Lower lobe of right lung (tissue), 2 donors: ENCODE measurements at regions not wholly inside any gene's neighbourhood (a gene's known extent, or its start where the extent isn't known, plus 50 kb on each side); places are given as distances from the start of the nearest gene placed in this dataset.
"Not testable (repeated sequence)": the region's sequence is repeated elsewhere in the genome, so short reads cannot be mapped to it uniquely, and the experiment has no call there.

ENCODE experiments used
- ATAC-seq, 2 donors: fragments of 200-7000 bp; cut with Tn5 transposase; one replicate each; pipeline ENCODE4 v1.9.1; 2020 to 2022; ENCODE audit warnings: mild to moderate bottlenecking in 2 of 2, moderate library complexity in 2 of 2
- DNase-seq: peaks from one replicate; pipeline ENCODE4 v3.0.0-alpha.2; 2020
- H3K27ac ChIP-seq: fragments of 200-600 bp; one replicate; pipeline ENCODE4 v1.8.0; 2022
- H3K27me3 ChIP-seq: fragments of 200-600 bp; one replicate; pipeline ENCODE4 v1.8.0; 2022; ENCODE audit warnings: low read depth
- H3K36me3 ChIP-seq: fragments of 200-600 bp; one replicate; pipeline ENCODE4 v1.8.0; 2022; ENCODE audit warnings: mild to moderate bottlenecking
- H3K4me1 ChIP-seq: fragments of 200-600 bp; one replicate; pipeline ENCODE4 v1.8.0; 2022
- H3K4me3 ChIP-seq: fragments of 200-600 bp; one replicate; pipeline ENCODE4 v1.8.0; 2022; ENCODE audit warnings: mild to moderate bottlenecking
- H3K9me3 ChIP-seq: fragments of 200-600 bp; one replicate; pipeline ENCODE4 v1.8.0; 2022
- CTCF ChIP-seq: fragments of 200-600 bp; IDR thresholded peaks from one replicate; pipeline ENCODE4 v1.8.0; 2022; ENCODE audit warnings: antibody characterized with exemption, mild to moderate bottlenecking
- intact Hi-C: fragments of 100-400 bp; cut with DNase I; formaldehyde crosslinking; loops from one replicate; pipeline ENCODE4 v1.11.0; 2022
- donor health status: DM: no; HTN: yes; CAD: no; lungs with severe emphysema.

DNA sequence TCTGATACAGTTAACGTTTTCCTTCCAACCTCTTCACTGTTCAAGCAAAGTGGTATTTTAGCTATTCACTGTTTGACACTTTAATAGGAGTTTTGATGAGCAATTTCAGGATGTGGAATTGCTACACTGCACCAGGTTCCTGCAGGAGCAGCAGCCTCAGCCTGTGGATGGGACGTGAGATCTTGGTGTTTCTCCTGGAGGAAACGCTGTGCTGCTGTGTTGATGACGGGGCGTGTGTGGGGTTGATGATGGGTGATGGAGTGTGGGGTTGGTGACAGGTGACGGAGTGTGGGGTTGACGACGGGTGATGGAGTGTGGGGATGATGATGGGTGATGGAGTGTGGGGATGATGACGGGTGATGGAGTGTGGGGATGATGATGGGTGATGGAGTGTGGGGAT, 98.9 kb downstream of the RTP5 start:
- intact Hi-C loops: no loop called here
- no peak for ATAC-seq
- H3K36me3 ChIP-seq: no peaks in the 10 kb centered on the region

GRCh38 chr2:241969182-241969581, 99.7 kb downstream of the RTP5 start:
- intact Hi-C loops, H3K4me3 ChIP-seq, H3K36me3 ChIP-seq, DNase-seq, ATAC-seq, H3K4me1 ChIP-seq, H3K27ac ChIP-seq, H3K9me3 ChIP-seq, H3K27me3 ChIP-seq: not testable (repeated sequence)

More for the DNA sequence above, 98.9 kb downstream of the RTP5 start:
- H3K4me1 ChIP-seq: peaks cover 4% of the 10 kb centered on the region
- no peaks in the 10 kb centered on the region for H3K9me3 ChIP-seq
- no peak overlapping the region for H3K4me3 ChIP-seq
- no peak for DNase-seq
- no peak for TF ChIP-seq CTCF
- no peaks in the 10 kb centered on the region for H3K27me3 ChIP-seq
- no peak overlapping the region for H3K27ac ChIP-seq

GRCh38 chr2:241970716-241971115, 101.2 kb downstream of the RTP5 start:
- Histone ChIP-seq H3K27ac (no peak overlapping the region), H3K4me3 (no peak overlapping the region), H3K9me3 (no peaks in the 10 kb centered on the region), H3K4me1 (peaks cover 1% of the 10 kb centered on the region), H3K27me3 (no peaks in the 10 kb centered on the region), H3K36me3 (no peaks in the 10 kb centered on the region)
- no peak for ATAC-seq
- no peak for TF ChIP-seq CTCF
- no peak for DNase-seq
- intact Hi-C loops: no loop called here

DNA sequence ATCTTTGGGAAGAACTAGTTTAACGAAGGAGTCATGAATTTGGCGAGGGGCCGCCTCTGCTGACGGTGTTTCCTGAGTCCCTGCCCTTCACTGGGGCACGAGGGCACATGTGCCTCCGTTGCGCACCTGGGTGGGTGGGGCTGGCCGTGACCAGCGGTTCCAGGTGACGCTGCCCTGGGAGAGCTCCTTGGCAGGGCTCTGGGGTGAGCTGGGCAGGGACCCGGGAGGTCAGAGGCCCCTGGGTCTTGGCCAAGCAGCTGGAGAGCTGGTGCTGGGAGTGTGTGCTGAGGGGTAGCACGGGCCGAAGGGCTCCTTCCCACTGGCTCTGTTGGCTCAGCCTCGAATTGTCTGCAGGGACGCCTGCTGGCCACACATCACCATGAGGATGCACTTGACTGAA, 104.6 kb downstream of the RTP5 start:
- intact Hi-C loops: no loop called here
- no peaks in the 10 kb centered on the region for H3K9me3 ChIP-seq
- DNase-seq (no peak), ATAC-seq (no peak)
- H3K4me3 ChIP-seq: no peak overlapping the region
- H3K4me1 ChIP-seq: no peaks in the 10 kb centered on the region
- no peaks in the 10 kb centered on the region for H3K36me3 ChIP-seq
- TF ChIP-seq CTCF: no peak
- no peak overlapping the region for H3K27ac ChIP-seq
- no peaks in the 10 kb centered on the region for H3K27me3 ChIP-seq

- Histone ChIP-seq H3K36me3 (no peaks in the 10 kb centered on the region), H3K4me1 (no peaks in the 10 kb centered on the region), H3K9me3 (no peaks in the 10 kb centered on the region), H3K27ac (no peak overlapping the region), H3K27me3 (no peaks in the 10 kb centered on the region), H3K4me3 (no peak overlapping the region)
- intact Hi-C loops: no loop called here
- TF ChIP-seq CTCF: no peak
- ATAC-seq (peak in 1 of 2 donors; percentile 40), DNase-seq (no peak)
These were observed 105.5 kb downstream of the RTP5 start for GRCh38 chr2:241974851-241975592.

DNA sequence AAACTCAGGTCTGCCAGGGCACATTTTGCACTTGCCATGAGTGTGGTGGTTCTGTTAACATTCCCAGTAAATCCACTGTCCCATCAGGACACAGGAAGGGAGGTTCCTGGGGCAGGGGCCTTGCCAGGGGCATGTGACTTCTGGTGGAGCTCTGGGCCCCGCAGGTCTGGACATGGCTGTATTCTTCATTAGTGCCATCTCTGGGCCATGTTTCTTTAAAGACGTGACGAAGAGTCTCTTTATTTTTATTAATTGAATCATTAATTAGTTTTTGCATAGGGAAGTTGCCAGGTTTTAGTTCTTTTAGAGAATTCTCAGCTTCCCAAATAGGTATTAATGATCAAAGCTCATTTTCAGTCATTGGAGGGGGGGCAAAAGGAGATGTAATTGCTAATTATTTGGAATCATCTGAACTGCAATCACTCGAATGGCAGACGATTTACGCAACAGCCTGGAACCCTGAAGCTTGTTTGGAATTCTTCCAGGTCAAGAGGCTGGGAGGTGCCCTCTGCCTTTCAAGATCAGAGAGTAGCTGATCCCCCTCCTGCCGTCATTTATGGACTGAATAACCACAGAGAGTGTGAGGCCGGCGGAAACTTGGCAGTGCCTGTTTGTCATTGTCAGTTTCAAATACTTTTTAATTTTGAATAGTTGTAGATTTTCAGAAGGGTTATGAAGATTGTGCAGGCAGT, 106.2 kb downstream of the RTP5 start:
- H3K36me3 ChIP-seq: no peaks in the 10 kb centered on the region
- H3K4me1 ChIP-seq: no peaks in the 10 kb centered on the region
- no peaks in the 10 kb centered on the region for H3K27me3 ChIP-seq
- no peak for TF ChIP-seq CTCF
- DNase-seq (no peak), ATAC-seq (no peak)
- intact Hi-C loops: no loop called here
- no peaks in the 10 kb centered on the region for H3K9me3 ChIP-seq
- H3K27ac ChIP-seq: no peak overlapping the region
- no peak overlapping the region for H3K4me3 ChIP-seq
